GM23248 (cell line): ENCODE measurements at regions not wholly inside any gene's neighbourhood (a gene's known extent, or its start where the extent isn't known, plus 50 kb on each side); places are given as distances from the start of the nearest gene placed in this dataset.

Experiments
- EZH2 ChIP-seq: fragments of 200-600 bp; sonication (generic); IDR thresholded peaks from 2 replicates; pipeline ENCODE4 v1.6.1; 2018; ENCODE audit warnings: antibody characterized with exemption, mild to moderate bottlenecking; ENCODE audit not compliant: insufficient read depth, poor library complexity, severe bottlenecking
- EZH2phosphoT487 ChIP-seq: fragments of 200-600 bp; sonication (generic); IDR thresholded peaks from 2 replicates; pipeline ENCODE4 v1.6.1; 2018; ENCODE audit warnings: antibody characterized with exemption, moderate library complexity, mild to moderate bottlenecking, low read depth; ENCODE audit not compliant: insufficient read depth

GRCh38 chr7:20479706-20480105 lies 135.8 kb upstream of the ABCB5 start:
- TF ChIP-seq EZH2 (no peak), EZH2phosphoT487 (no peak)
